ENCODE measurements at regions not wholly inside any gene's neighbourhood (a gene's known extent, or its start where the extent isn't known, plus 50 kb on each side); places are given as distances from the start of the nearest gene placed in this dataset.

GRCh38 chr3:117400303-117400702 is 690.7 kb downstream of the TUSC7 start:
- TF ChIP-seq EP300 (IDR thresholded peaks at IDR 0.05) (no peak), CTCF (IDR thresholded peaks at IDR 0.05) (no peak)
